Epithelial cell of prostate (primary cell): ENCODE measurements at regions not wholly inside any gene's neighbourhood (a gene's known extent, or its start where the extent isn't known, plus 50 kb on each side); places are given as distances from the start of the nearest gene placed in this dataset.
"Not testable (repeated sequence)": the region's sequence is repeated elsewhere in the genome, so short reads cannot be mapped to it uniquely, and the experiment has no call there.

Source experiments
- DNase-seq: peaks from one replicate; pipeline ENCODE4 v3.0.0-alpha.2; 2011; ENCODE audit warnings: low read depth, low spot score
- H3K27ac ChIP-seq: fragments of 450-650 bp; 2 replicates; pipeline ENCODE4 v1.5.1; 2017; ENCODE audit warnings: mild to moderate bottlenecking

DNA sequence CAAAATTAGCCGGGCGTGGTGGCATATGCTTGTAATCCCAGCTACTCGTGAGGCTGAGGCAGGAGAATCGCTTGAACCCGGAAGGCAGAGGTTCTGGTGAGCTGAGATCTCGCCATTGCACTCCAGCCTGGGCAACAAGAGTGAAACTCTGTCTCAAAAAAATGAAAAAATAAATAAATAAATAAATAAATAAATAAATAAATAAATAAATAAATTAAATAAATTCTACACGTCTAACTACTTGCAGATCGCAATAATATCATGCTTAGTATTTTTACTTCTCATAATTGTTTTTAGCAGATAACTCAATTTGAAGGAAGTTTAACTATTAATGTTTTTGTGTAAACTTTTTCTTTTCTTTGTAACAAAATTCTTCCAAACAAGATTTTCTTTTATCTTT, 234.0 kb upstream of the NRIP1 start:
- H3K27ac ChIP-seq: not testable (repeated sequence)

DNA sequence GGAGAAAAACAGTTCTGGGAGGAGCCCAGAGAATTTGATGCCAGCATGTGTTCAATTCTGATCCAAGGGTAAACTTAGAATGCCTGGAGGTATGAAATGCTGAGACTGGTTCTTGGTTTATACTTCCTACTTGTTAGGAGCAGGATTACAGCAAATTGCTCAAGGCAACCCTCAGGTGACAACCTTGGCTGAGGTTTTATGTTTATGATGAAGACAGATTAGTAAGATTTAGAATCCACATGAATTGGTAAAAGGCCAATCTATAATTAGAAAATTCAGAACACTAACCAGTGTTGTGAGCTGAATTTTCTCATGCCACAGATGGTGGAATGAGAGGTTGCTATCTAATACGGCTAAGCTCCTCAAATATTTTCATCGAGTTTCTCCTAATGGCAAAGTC, 235.3 kb upstream of the NRIP1 start:
- DNase-seq: no peak
- H3K27ac ChIP-seq: peak overlapping the region; percentile 30

More for the DNA sequence above, 234.0 kb upstream of the NRIP1 start:
- DNase-seq: not testable (repeated sequence)

DNA sequence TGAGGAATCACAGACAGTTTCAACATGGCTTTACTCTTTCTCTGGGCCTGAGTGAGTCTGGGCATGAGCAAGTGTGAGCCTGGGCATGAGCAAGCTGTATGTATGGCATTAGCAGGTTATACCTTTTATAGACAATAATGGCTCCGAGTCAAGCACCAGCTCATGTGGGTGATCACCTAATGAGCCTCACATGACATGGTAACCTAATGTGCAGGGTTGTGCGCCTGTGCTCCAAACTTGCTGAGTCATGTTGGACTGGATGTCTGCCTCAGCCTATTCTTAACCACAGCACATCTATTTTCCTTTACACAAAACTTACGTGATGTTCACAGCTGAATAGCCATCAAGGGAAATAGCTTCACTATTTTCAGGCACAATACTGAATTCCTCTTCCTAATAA, 236.2 kb upstream of the NRIP1 start:
- peak overlapping the region; percentile 30 for H3K27ac ChIP-seq
- peak; percentile 69 for DNase-seq

DNA sequence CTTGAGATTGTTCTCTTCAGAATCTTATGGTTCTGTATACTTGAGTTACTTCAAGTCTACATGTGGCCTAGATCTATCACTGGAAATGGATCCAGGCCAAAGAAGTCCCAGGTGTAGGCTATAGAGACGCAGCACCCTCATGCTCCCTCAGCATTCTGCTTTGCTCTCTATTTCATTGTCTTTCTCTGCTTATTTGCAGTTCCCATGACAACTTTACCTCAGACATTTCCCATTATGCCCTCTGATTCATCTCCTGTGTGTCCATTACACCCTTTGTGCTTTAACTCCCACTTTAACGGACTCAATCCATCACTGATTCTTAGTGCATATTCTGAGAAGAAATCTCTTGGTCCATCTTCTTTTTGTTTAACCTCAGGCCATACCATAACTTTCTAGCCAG, 236.9 kb upstream of the NRIP1 start:
- H3K27ac ChIP-seq: no peak overlapping the region
- DNase-seq: no peak

DNA sequence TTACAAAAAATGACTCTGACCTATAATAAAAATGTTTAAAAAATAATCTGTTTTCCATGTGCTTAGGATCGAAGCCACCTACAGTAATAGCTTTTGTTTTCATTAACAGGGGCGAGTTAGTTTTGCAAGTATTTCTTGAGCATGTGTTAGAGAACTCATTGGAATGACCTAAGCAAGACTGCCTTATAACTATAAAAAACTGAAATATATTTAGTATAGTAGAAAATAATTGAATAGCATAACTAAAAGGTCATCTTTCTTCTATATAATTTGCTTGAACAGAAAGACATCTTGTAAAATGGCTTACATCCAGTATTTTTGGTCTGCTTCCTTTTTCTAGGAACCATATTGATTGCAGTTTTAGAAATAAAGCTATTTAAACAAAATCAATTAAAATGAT, 241.5 kb upstream of the NRIP1 start:
- no peak for DNase-seq
- H3K27ac ChIP-seq: no peak overlapping the region

DNA sequence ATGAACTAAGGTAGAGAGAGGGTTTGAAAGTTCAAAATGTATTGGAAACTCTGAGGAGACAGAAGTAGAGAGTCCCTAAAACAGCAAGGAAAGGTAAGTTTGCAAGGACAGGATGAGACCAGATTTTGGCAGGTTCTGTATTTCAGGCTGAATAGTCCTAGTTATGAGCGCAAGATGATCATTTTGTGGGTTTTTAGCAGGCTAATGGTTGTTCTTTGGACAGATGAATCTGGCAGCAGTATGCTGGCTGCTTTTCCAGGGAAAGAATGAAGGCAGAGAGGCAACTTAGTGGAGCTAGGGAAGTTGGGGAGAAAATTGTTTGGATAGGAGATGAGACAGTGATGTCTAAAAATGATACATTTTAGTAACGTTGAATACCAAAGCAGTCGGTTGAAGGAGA, 243.5 kb upstream of the NRIP1 start:
- peak overlapping the region; percentile 35 for H3K27ac ChIP-seq
- no peak for DNase-seq

DNA sequence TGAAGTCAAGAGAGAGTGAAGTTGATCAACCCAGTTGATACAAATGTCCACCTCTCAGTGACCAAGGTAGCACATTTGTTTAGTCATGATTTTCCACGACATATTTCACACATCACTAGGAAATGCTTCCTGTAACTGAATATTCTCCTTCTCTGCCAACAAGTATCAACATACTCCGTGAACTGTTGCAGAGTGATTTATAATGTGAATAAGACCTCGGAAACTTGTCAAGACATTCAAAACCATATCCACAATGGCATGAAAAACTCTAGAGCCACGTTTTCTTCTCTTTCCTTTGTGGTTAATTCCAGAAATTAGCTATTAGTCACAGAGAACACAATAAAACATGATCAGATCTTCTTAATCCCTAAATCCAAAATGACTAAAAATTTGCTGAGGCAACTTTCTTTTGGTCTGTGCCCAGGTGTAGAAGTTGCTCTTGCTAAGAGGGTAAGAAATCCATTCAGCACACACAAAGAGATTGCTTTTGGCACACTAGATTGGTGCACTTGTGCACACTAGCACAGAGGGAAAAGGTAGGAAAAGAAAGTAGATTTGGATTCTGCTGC, 244.3 kb upstream of the NRIP1 start:
- H3K27ac ChIP-seq: peak overlapping the region; percentile 35
- no peak for DNase-seq

DNA sequence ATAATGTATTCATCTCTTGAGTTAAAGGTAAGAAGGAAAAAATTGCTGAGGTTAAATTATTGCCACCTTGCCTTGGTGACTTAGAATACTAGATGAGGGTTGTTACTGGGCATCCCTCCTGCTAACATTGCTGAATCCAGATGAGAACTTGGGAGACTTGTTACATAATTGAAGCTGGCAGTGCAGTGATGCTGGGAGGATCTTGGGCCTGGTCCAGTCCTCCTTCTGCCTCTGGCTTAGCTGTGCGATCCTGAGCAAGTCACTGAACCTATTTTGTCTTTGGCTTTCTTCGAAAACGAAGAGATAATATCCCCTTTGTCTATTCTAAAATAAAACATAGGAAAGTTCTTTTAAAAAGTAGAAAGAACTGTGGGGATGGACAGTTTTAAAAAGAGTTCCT, 244.9 kb upstream of the NRIP1 start:
- peak overlapping the region; percentile 35 for H3K27ac ChIP-seq
- no peak for DNase-seq

DNA sequence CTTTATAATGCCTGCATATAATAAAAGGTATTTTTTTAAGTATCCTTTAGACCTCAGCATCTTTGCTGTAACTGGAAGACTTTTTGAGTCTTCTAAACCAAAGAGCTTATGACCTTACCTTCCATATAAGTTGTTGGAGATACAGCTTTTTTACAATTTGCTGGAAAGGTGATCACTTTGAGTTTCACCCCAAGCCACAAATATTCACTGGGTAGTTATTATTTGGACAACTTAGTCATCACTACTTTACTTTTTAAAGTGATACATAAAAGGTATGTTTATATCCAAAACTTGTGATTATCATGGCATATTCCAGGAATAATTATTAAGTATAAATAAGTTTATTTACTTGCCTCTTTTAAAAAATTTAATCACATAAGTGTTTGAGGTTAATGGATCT, 246.7 kb upstream of the NRIP1 start:
- DNase-seq: no peak
- no peak overlapping the region for H3K27ac ChIP-seq

DNA sequence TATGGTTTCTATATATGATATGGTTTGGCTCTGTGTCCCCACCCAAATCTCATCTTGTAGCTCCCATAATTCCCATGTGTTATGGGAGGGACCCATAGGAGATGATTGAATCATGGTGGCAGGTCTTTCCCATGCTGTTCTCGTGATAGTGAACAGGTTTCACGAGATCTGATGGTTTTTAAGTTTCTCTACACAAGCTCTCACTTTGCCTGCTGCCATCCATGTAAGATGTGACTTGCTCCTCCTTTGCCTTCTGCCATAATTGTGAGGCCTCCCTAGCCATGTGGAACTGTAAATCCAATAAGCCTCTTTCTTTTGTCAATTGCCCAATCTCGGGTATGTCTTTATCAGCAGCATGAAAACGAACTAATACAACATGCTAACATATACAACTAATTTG, 252.2 kb upstream of the NRIP1 start:
- H3K27ac ChIP-seq, DNase-seq: not testable (repeated sequence)

DNA sequence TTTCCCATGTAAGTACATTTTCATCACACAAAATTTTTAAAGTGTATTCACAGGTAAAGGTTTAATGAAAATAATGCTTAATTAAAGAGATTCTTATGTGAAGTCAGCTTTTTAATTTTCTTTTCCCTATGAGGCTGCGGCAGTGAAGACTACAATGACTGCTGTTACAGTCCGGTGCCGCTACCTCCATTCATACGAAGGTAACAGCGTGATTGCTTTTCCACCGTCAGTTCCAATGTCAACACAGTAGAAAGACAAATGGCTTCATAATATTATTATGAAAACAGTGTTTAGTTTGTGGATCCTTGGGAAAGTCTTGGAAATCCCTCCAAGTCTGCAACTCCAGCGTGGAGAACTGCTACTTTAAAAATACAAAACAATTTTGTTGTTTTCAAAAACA, 254.9 kb upstream of the NRIP1 start:
- no peak for DNase-seq
- H3K27ac ChIP-seq: no peak overlapping the region

DNA sequence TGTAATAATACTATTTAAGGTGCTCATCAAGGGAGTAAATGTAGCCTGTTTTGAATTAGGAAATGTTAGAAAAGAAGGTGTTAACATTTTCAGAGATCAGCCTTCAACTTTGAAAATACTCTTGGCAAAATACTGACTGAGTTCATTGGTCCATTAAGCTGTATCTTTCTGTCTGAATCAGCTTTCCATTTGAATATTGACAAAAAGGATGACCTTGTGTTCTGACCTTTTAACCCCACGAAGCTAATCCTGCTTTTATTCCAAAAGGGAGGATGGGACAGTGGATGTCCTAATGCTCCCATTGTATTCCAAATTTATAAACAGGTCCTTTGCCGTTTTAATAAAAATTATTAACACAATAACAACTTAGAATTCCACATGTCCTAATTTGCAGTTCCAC, 259.7 kb upstream of the NRIP1 start:
- H3K27ac ChIP-seq: no peak overlapping the region
- DNase-seq: no peak

DNA sequence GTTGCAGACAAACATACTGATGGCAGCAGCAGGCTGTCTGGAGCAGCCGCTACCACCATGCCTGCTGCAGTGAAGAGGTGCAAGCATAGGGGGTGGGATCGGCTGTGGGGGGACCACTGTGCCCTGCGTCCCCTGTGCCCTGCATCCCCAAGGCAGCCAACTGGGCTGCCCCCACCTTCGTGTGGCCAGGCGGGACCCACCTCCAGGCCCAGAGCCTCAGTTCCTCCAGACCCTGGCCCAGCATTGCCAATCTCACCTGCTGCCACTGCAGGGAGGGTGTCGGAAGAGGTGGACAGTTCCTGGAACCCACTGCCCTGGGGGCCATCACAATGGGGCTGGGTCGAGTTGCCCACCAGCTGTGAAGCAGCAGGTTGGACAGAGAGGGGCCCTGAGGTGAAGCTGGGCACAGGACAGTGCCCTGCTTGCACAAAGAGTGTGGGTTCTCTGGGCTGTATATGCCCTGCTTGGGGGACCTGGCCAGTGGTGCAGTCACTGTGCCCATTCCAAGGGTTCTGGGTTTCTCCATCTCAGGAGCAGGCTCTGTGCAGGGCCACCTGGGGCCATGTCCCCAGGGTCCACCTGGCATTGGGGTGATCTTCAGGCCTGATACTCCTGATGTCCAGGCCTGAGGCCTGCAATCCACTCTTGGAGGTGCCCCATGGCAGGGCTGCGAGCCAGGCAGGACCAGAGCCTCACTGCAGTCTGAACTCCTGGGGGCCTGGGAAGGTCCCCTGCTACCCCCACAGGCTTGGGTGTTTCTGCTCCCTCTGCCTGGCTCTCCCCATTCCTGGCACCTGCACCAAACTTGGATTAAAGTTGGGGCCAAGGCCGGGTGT, 261.4 kb upstream of the NRIP1 start:
- H3K27ac ChIP-seq: no peak overlapping the region
- no peak for DNase-seq

DNA sequence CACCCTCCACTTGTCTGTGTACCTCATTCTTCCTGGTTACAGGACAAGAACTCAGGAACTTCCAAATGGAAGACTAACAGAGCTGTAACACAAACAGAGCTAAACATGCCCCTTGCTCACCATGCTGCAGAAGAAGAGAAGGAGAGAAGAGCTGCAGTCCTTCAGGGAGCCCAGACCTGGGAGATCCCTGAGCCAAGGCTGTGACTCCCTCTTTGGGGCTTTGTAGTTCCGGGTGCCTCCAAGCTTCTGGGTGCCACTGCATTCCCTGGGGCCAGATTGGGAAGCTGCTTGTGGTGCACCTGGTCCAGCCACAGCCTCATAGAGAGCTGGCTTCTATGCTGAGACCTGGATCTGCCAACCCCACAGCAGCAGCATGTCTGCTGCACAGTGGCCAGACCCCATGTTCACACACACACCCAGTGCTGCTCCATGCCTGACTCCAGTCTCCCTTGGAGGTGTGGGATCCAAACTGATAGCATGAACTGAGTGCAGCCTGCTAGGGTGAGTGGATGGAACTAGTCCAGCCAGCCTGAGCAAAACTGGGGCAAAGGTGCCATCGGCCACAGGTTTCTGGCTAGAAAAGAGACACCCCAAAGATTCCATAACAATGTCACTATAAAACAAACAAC, 263.0 kb upstream of the NRIP1 start:
- no peak overlapping the region for H3K27ac ChIP-seq
- no peak for DNase-seq

DNA sequence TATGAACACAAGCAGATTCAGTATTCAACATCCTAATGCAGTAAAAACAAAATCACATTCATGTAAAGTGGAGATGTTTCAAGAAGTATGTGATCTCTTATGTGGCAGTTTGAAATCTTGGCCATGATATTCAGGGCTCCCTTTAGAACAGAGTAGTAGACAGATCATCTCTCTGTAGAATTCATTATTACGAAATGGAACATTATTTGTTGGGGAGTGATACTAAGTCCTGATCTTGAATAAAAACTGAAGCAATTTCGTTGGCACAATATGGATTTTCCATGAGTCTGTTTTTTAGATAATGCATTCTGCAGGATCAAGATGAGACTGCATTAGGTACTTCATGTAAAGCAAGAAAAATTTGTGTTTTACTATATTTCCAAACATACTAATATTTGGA, 264.4 kb upstream of the NRIP1 start:
- DNase-seq: no peak
- H3K27ac ChIP-seq: no peak overlapping the region

DNA sequence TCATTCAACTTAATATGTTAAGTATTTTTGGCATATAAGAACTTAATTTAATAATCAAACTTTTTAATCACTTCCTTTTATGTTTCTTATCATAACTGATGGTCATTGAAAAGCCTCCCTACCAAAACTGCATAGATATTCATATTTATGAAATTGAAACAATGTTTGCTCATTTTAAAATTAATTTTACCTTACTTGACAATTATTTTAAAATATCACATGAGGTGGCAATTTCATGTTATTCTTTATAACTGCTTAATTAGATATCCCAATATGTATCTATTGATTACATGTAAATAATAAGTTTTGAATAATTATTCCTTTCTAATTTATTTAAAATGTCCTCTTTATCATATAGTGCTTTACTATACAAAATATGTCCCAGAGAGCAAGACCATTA, 266.1 kb upstream of the NRIP1 start:
- H3K27ac ChIP-seq: no peak overlapping the region
- no peak for DNase-seq

DNA sequence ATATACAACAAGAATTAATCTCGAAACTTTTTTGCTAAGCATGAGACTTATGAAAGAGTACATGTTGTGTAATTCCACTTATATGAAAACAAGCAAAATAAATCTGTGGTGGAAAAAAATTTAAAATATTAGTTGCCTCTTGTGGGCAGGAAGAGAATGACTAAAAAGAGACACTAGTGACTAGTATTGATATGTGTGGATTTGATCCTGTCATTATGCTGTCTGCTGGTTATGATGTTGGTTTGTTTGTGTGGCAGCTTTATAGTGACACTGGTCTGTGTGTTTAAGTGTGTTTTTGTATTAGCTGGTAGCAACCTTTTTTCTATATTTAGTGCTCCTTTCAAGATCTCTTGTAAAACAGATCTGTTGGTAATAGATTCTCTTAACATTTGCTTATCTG, 267.8 kb upstream of the NRIP1 start:
- no peak for DNase-seq
- no peak overlapping the region for H3K27ac ChIP-seq

DNA sequence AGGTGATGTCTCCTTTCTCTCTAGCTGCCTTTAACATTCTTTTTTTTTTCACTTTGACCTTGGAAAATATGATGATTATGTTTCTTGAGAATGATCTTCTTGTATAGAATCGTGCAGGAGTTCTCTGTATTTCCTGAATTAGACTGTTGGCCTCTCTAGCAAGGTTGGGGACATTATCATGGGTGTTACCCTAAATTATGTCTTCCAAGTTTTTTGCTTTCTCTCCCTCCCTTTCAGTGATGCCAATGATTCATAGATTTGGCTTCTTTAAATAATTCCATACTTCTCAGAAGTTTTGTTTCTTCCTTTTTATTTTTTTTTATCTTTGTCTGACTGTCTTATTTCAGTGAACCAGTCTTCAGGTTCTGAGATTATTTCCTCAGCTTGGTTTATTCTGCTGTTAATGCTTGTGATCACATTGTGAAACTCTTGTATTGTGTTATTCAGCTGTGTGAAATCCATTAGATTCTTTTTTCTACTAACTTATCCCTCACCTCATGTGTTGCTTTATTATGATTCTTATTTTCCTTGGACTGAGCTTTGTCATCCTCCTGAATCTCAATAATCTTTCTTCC, 268.4 kb upstream of the NRIP1 start:
- DNase-seq: no peak
- no peak overlapping the region for H3K27ac ChIP-seq

DNA sequence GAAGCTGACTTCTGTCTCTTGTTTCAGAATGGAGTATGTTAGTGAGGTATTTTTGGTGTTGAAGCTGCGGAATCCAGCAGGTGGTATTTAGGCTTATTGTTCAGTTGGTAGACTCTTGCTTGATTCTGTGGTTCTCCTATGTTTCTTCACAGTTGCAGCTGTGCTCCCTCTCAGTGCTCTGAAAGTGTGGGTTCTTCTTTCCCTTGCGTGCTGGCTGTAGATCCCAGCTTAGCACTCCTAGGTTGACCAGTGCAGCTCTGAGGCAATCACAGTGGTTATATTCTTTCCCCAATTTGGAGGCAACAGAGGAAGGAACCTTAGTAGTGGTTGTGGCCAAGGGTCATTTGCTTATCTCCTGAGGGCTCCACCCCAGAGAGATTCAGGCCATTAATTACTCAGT, 269.2 kb upstream of the NRIP1 start:
- no peak overlapping the region for H3K27ac ChIP-seq
- no peak for DNase-seq

DNA sequence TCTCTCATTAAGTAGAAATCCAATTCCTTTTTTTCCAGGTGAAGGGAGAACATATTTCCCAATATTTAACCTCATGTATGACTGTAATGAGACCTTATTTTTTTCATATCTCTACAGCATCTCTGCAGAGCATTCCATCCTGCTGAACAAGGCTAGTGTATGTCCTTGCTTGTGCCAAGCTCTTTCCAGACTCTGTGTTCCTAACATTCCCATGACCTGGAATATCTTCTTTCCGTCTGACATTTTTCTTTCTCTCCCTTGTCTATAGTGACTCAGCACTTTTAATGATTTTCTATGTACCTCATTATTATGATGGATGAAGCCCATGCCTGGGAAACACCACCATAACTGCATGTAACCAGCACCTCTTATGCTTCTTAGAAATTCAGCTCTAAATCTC, 278.3 kb upstream of the NRIP1 start:
- H3K27ac ChIP-seq: no peak overlapping the region
- no peak for DNase-seq

DNA sequence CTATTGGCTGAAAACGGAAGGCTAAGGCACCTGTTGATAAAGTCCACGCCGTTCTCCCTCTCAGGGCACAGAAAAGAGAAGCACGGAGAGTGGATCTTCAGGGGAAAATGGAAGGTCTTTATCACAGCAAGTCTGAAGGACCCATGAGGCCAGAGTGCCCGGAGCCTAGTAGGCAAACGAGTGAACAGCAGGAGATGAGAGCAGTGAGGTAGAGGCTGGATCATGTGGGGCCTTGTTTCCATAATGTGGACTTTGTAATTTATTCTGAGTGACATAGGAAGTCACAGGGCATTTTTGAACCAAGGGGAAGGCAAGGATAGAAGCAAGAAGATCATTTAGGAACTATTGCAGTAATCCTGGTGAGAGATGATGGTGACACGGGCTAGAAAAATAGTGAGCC, 287.2 kb upstream of the NRIP1 start:
- H3K27ac ChIP-seq: no peak overlapping the region
- DNase-seq: no peak
